ENCODE measurements at regions not wholly inside any gene's neighbourhood (a gene's known extent, or its start where the extent isn't known, plus 50 kb on each side); places are given as distances from the start of the nearest gene placed in this dataset.

DNA sequence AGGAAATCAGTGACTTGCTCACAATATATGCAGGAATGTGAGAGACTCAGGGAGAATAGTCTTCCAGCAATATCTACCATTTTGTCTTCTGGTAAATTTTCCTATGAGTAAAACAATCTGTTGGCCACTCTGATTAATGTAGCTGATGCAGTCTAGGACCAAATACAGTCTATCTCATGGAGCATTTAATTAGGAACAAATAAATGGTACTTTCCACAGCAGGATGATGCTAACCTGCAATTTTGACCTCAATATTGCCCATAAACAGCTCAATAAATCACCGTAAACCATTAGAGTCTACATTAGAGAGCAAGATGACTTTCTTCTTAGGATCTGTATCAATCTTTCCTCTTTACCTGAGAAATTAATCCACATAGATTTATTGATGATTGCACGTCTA lies 567.7 kb upstream of the B3GALT2 start:
- H3K27me3 ChIP-seq (ENCODE audit: control insufficient read depth, insufficient read depth, low read length) = no peaks in the 10 kb centered on the region
- H3K9ac ChIP-seq (ENCODE audit: low read length) = no peak overlapping the region
- no peak overlapping the region for H3K4me3 ChIP-seq (ENCODE audit: low read length)
- H3K4me1 ChIP-seq (ENCODE audit: control insufficient read depth, insufficient read depth, low read length) = no peaks in the 10 kb centered on the region
- no peaks in the 10 kb centered on the region for H3K36me3 ChIP-seq (ENCODE audit: control insufficient read depth, insufficient read depth, low read length)
- H3K27ac ChIP-seq (ENCODE audit: low read depth, low read length) = no peak overlapping the region

DNA sequence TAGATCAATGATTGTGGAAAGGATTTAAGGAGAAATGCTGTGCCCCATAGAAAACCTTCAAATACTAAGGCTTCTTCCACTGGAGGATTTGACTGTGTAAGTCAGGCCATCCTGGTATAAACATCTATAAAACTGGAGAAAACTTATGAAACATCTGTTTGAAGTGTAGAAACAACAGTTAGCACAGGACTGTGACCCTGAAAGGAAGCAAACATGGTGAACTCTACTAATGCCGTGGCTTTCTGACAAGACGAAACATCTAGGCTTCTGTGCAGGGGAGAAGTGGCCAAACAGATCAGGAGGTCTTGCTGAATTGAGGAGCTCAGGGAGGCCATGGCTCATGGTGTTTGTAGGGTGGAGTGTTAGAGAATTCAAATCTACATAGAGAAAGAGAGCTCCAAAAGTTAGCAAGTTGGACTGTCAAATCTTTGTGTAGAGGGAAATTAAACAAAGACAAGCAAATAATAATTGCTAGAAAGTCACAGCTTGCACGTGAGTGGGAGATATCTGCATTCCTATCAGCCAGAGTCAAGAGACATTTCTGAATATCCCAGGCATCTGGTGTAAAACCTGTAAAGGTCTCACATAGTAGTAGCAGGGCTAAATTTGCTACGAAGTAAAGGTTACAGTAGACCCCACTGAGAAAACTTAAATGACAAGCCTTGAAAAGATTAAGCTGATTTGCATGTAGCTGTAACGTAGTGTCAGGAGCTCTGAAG lies 566.8 kb upstream of the B3GALT2 start:
- H3K27ac ChIP-seq (ENCODE audit: low read depth, low read length) = no peak overlapping the region
- H3K36me3 ChIP-seq (ENCODE audit: control insufficient read depth, insufficient read depth, low read length) = no peaks in the 10 kb centered on the region
- no peak overlapping the region for H3K4me3 ChIP-seq (ENCODE audit: low read length)
- H3K4me1 ChIP-seq (ENCODE audit: control insufficient read depth, insufficient read depth, low read length) = no peaks in the 10 kb centered on the region
- no peaks in the 10 kb centered on the region for H3K27me3 ChIP-seq (ENCODE audit: control insufficient read depth, insufficient read depth, low read length)
- no peak overlapping the region for H3K9ac ChIP-seq (ENCODE audit: low read length)

DNA sequence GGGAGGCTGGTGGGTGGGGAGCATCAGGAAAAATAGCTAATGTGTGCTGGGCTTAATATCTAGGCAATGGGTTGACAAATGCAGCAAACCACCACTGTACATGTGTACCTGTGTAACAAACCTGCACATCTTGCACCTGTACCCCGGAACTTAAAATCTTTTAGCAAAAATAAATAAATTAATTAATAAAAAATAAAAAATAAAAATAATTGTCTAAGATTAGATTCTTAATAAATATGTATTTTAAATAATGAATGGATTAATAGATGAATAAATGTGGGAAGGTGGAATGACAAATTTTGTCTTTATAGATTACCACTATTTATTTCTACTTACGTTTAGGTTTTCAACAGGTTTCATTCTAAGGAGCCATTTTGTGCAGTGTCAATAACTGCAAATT lies 563.5 kb upstream of the B3GALT2 start:
- Histone ChIP-seq H3K36me3 (ENCODE audit: control insufficient read depth, insufficient read depth, low read length) (no peaks in the 10 kb centered on the region), H3K4me1 (ENCODE audit: control insufficient read depth, insufficient read depth, low read length) (no peaks in the 10 kb centered on the region), H3K27me3 (ENCODE audit: control insufficient read depth, insufficient read depth, low read length) (no peaks in the 10 kb centered on the region)

DNA sequence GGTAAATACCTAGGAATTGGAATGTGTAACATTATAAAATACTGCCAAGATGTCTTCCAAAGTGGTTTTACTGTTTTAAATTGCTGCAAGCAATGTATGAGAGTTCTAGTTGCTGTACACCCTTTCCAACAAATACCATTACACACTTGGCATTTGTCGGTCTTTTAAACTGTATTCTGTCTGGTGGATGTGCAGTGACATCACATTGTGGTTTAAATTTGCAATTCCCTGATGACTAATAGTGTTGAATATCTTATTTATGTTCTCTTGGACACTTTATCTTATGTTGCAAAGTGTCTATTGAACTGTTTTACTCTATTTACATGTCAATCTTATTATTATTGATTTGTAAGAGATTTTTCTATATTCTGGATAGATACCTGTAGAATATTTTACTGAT lies 561.2 kb upstream of the B3GALT2 start:
- Histone ChIP-seq H3K4me3 (ENCODE audit: low read length) (no peak overlapping the region), H3K9ac (ENCODE audit: low read length) (no peak overlapping the region), H3K36me3 (ENCODE audit: control insufficient read depth, insufficient read depth, low read length) (no peaks in the 10 kb centered on the region), H3K27ac (ENCODE audit: low read depth, low read length) (no peak overlapping the region), H3K4me1 (ENCODE audit: control insufficient read depth, insufficient read depth, low read length) (no peaks in the 10 kb centered on the region), H3K27me3 (ENCODE audit: control insufficient read depth, insufficient read depth, low read length) (no peaks in the 10 kb centered on the region)

More for the DNA sequence above, 563.5 kb upstream of the B3GALT2 start:
- Histone ChIP-seq H3K9ac (ENCODE audit: low read length) (no peak overlapping the region), H3K27ac (ENCODE audit: low read depth, low read length) (no peak overlapping the region), H3K4me3 (ENCODE audit: low read length) (no peak overlapping the region)

DNA sequence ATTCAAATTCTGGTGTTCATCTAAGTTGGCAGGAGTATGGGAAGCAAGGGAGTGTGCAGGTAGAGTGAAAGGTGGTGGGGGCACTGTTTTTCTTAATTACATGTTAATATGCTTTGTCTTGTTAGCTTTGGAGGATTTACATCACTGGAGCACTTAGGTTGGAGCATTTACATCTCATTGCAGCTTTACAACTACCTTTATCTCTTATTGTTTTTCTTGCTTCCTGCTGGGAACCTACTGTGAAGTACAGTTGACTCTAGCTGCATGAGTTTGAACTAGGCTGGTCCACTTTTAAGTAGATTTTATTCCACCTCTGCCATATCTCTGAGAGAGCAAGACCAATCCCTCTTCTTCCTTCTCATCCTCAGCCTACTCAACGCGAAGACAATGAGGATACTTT lies 554.8 kb upstream of the B3GALT2 start:
- H3K27me3 ChIP-seq (ENCODE audit: control insufficient read depth, insufficient read depth, low read length) = no peaks in the 10 kb centered on the region
- H3K9ac ChIP-seq (ENCODE audit: low read length) = no peak overlapping the region
- H3K4me1 ChIP-seq (ENCODE audit: control insufficient read depth, insufficient read depth, low read length) = no peaks in the 10 kb centered on the region
- no peak overlapping the region for H3K27ac ChIP-seq (ENCODE audit: low read depth, low read length)
- no peaks in the 10 kb centered on the region for H3K36me3 ChIP-seq (ENCODE audit: control insufficient read depth, insufficient read depth, low read length)
- H3K4me3 ChIP-seq (ENCODE audit: low read length) = no peak overlapping the region

DNA sequence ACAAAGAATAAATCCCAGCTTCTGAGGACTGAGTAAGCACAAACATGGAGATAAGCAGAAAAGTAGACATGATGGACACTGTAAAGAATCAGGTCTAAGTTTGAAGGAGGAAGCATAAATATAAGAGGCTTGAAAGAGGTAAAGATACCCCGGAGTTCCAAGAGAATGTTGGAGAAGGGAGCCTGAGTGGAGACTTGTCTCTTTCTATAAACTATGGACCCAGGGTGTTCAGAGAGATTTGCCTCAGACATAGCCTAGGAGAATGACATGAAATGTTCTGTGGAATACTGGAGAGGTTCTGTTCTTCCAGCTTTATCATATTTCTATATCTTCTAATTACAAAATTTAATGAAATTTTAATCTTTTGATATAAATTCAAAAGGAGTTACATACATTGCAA lies 554.3 kb upstream of the B3GALT2 start:
- H3K4me1 ChIP-seq (ENCODE audit: control insufficient read depth, insufficient read depth, low read length) = no peaks in the 10 kb centered on the region
- no peak overlapping the region for H3K4me3 ChIP-seq (ENCODE audit: low read length)
- no peak overlapping the region for H3K27ac ChIP-seq (ENCODE audit: low read depth, low read length)
- H3K27me3 ChIP-seq (ENCODE audit: control insufficient read depth, insufficient read depth, low read length) = no peaks in the 10 kb centered on the region
- no peak overlapping the region for H3K9ac ChIP-seq (ENCODE audit: low read length)
- no peaks in the 10 kb centered on the region for H3K36me3 ChIP-seq (ENCODE audit: control insufficient read depth, insufficient read depth, low read length)

DNA sequence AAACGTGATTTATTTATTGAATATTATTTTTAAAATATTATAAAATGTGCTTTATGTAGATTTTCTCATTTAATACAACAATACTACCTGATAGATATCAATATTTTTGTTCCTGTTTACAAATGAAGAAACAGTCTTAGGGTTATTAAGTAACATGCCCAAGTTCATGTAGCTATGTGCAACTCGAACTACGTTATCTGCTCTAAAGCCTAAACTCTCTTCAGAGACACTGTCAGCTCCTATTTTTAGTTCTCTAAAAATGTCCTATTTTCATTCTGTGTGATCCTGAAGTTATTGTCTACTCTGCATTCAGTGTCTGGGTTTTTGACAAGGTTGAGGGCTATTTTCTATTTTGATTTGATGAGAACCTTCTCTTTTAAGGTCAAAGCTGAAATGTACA lies 550.1 kb upstream of the B3GALT2 start:
- H3K36me3 ChIP-seq (ENCODE audit: control insufficient read depth, insufficient read depth, low read length) = no peaks in the 10 kb centered on the region
- no peak overlapping the region for H3K27ac ChIP-seq (ENCODE audit: low read depth, low read length)
- no peaks in the 10 kb centered on the region for H3K27me3 ChIP-seq (ENCODE audit: control insufficient read depth, insufficient read depth, low read length)
- no peak overlapping the region for H3K4me3 ChIP-seq (ENCODE audit: low read length)
- H3K9ac ChIP-seq (ENCODE audit: low read length) = no peak overlapping the region
- H3K4me1 ChIP-seq (ENCODE audit: control insufficient read depth, insufficient read depth, low read length) = no peaks in the 10 kb centered on the region

DNA sequence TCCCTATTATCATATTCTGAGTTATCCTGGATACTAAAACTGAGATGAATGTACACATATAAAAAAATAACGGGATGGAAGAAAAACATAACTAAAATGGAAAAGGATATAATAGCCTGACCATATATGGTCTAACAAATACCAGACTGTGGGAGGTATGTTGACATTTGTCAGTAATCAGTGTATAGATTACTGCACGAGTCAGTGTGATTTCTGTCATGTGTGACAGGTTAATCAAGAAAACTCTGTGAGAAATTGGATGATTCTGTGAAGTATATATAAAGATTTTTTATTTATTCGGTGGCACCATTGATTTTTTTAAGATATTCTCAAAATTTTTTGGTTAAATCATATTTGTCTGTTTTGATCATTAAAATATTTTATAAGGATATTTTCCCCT lies 547.3 kb upstream of the B3GALT2 start:
- no peaks in the 10 kb centered on the region for H3K4me1 ChIP-seq (ENCODE audit: control insufficient read depth, insufficient read depth, low read length)
- no peak overlapping the region for H3K27ac ChIP-seq (ENCODE audit: low read depth, low read length)
- H3K36me3 ChIP-seq (ENCODE audit: control insufficient read depth, insufficient read depth, low read length) = no peaks in the 10 kb centered on the region
- H3K27me3 ChIP-seq (ENCODE audit: control insufficient read depth, insufficient read depth, low read length) = no peaks in the 10 kb centered on the region
- H3K9ac ChIP-seq (ENCODE audit: low read length) = no peak overlapping the region
- no peak overlapping the region for H3K4me3 ChIP-seq (ENCODE audit: low read length)

DNA sequence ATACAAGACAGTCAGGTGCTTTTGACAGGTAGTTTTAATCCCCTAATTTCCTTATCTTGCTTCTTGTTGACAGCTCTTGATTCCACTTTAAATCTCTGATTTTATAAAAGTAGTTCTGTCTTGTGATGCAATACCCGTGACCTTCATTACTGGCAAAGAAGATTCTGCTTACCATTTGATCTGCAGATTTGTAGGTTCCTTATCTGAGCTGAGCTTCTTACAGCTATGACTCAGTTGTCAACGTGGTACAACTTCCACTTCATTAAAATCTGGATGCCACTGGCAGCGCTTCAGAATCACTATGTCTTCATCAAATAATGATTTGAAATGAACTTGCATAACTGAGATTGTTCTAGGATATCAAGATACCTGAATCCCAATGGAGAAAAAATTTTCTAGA lies 543.6 kb upstream of the B3GALT2 start:
- no peaks in the 10 kb centered on the region for H3K36me3 ChIP-seq (ENCODE audit: control insufficient read depth, insufficient read depth, low read length)
- no peaks in the 10 kb centered on the region for H3K4me1 ChIP-seq (ENCODE audit: control insufficient read depth, insufficient read depth, low read length)
- no peak overlapping the region for H3K4me3 ChIP-seq (ENCODE audit: low read length)
- no peak overlapping the region for H3K27ac ChIP-seq (ENCODE audit: low read depth, low read length)
- H3K9ac ChIP-seq (ENCODE audit: low read length) = no peak overlapping the region
- no peaks in the 10 kb centered on the region for H3K27me3 ChIP-seq (ENCODE audit: control insufficient read depth, insufficient read depth, low read length)

DNA sequence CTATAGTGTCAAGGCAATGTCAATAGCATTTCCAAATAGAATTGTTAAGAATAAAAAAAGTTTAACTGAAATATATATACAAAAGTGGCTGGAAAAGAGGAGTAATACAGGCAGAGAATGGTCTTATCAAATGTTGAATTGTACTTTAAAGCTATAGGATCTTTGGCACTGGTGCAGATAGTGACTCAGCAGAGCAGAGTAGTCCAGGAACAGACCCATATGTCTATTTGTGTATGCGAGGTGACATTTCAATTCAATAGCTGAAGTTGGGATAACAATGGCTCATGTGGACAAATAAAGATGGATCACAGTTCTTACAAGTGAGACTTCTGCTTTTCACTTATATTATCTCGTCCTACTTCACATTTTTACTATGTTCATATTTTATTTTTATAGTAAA lies 543.0 kb upstream of the B3GALT2 start:
- Histone ChIP-seq H3K27ac (ENCODE audit: low read depth, low read length) (no peak overlapping the region), H3K27me3 (ENCODE audit: control insufficient read depth, insufficient read depth, low read length) (no peaks in the 10 kb centered on the region), H3K9ac (ENCODE audit: low read length) (no peak overlapping the region), H3K36me3 (ENCODE audit: control insufficient read depth, insufficient read depth, low read length) (no peaks in the 10 kb centered on the region), H3K4me1 (ENCODE audit: control insufficient read depth, insufficient read depth, low read length) (no peaks in the 10 kb centered on the region), H3K4me3 (ENCODE audit: low read length) (no peak overlapping the region)

DNA sequence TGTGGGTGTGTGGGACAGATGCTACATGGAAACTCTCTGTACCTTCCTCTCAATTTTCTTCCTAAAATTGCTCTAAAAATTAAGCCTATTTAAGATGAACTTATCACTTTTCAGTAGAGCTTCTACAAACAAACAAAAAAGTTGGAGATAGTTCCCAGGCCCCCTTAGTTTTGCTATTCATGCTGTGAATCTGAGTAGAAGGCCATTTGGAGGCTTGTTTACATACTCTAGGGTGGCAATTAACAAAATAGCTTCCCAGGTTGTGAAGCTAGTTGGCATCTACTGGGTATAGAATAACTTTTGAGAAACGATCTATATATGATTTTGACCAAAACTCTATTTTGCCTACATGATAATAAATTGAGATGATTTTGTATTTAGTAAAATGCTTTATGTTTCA lies 541.4 kb upstream of the B3GALT2 start:
- Histone ChIP-seq H3K27me3 (ENCODE audit: control insufficient read depth, insufficient read depth, low read length) (no peaks in the 10 kb centered on the region), H3K4me1 (ENCODE audit: control insufficient read depth, insufficient read depth, low read length) (no peaks in the 10 kb centered on the region), H3K36me3 (ENCODE audit: control insufficient read depth, insufficient read depth, low read length) (no peaks in the 10 kb centered on the region), H3K4me3 (ENCODE audit: low read length) (no peak overlapping the region), H3K9ac (ENCODE audit: low read length) (no peak overlapping the region), H3K27ac (ENCODE audit: low read depth, low read length) (no peak overlapping the region)

DNA sequence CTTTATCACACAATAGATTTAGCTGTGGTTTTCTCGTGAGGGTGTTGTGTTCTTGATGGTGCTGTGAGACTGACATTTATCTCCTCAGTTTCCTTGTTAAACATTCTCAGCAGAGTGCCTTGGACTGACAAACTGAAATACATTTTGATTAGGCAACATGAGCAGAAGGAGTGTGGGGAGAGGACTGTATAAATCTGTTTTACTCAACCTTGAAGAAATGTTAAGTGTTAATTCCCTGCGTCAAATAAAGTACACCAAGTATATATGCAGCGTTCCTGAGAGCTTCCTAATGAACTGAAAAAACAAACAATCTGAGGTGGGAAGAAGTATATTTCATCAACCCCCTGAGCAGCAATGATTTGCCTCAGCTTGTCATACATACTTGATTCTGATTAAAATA lies 540.3 kb upstream of the B3GALT2 start:
- Histone ChIP-seq H3K4me3 (ENCODE audit: low read length) (no peak overlapping the region), H3K36me3 (ENCODE audit: control insufficient read depth, insufficient read depth, low read length) (no peaks in the 10 kb centered on the region)

DNA sequence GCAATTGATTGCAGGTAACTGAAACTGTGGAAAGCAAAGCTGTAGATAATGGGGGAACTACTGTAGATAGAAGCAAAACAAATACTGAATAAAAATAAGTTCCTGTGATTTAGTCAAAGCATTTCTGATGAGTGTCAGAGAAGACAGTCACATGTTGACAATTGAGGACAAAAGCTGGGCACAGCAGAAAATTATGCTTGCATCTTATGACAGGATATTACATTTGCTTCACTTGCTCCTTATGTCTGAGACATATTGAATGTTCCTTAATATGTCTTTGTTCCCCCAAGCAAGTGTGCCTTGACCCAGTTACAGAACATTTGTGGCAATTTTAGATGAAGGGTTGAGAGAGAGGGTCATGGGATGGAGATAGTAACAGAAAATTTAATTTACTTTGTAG lies 526.0 kb upstream of the B3GALT2 start:
- H3K4me3 ChIP-seq (ENCODE audit: low read length) = no peak overlapping the region
- H3K36me3 ChIP-seq (ENCODE audit: control insufficient read depth, insufficient read depth, low read length) = no peaks in the 10 kb centered on the region
- H3K27ac ChIP-seq (ENCODE audit: low read depth, low read length) = no peak overlapping the region
- no peaks in the 10 kb centered on the region for H3K4me1 ChIP-seq (ENCODE audit: control insufficient read depth, insufficient read depth, low read length)
- no peaks in the 10 kb centered on the region for H3K27me3 ChIP-seq (ENCODE audit: control insufficient read depth, insufficient read depth, low read length)
- H3K9ac ChIP-seq (ENCODE audit: low read length) = no peak overlapping the region

More for the DNA sequence above, 540.3 kb upstream of the B3GALT2 start:
- no peaks in the 10 kb centered on the region for H3K4me1 ChIP-seq (ENCODE audit: control insufficient read depth, insufficient read depth, low read length)
- H3K27me3 ChIP-seq (ENCODE audit: control insufficient read depth, insufficient read depth, low read length) = no peaks in the 10 kb centered on the region
- no peak overlapping the region for H3K27ac ChIP-seq (ENCODE audit: low read depth, low read length)
- H3K9ac ChIP-seq (ENCODE audit: low read length) = no peak overlapping the region
